GM10248 (cell line): ENCODE measurements at regions not wholly inside any gene's neighbourhood (a gene's known extent, or its start where the extent isn't known, plus 50 kb on each side); places are given as distances from the start of the nearest gene placed in this dataset.
"Not testable (repeated sequence)": the region's sequence is repeated elsewhere in the genome, so short reads cannot be mapped to it uniquely, and the experiment has no call there.

ENCODE experiments used
- CTCF ChIA-PET: fragments of 300-600 bp; sonication (Branson Sonifier 250); formaldehyde crosslinking; extraction: SDS; loops from one replicate; lab custom pipeline; 2021; ENCODE audit warnings: antibody characterized with exemption; lab: Yijun Ruan, JAX
- POLR2A ChIA-PET: fragments of 350-650 bp; sonication (Branson Sonifier 250); formaldehyde crosslinking; extraction: SDS; loops from one replicate; lab custom pipeline; 2020; ENCODE audit warnings: antibody characterized with exemption; lab: Yijun Ruan, JAX
- DNase-seq: peaks from one replicate; pipeline ENCODE4 v3.0.0; 2012; ENCODE audit errors: extremely low spot score
- CTCF ChIP-seq: IDR thresholded peaks from 2 replicates; pipeline ENCODE4 v1.5.1; 2012; ENCODE audit warnings: mild to moderate bottlenecking, low read depth; ENCODE audit errors: extremely low read depth, missing control alignments, control extremely low read depth

- no peak for DNase-seq
- TF ChIP-seq CTCF: no peak
- ChIA-PET CTCF (no interaction called here), POLR2A (no interaction called here)
These were observed 908.9 kb upstream of the GYPC start for GRCh38 chr2:125747165-125747425.

- no peak for DNase-seq
- CTCF ChIA-PET: no interaction called here
- POLR2A ChIA-PET: no interaction called here
- TF ChIP-seq CTCF: no peak
These were observed 899.5 kb upstream of the GYPC start for GRCh38 chr2:125756431-125756830.

- no peak for TF ChIP-seq CTCF
- no peak for DNase-seq
- ChIA-PET POLR2A (no interaction called here), CTCF (no interaction called here)
These were observed 859.2 kb upstream of the GYPC start for GRCh38 chr2:125796784-125797183.

GRCh38 chr2:125797192-125797591 lies 858.8 kb upstream of the GYPC start:
- POLR2A ChIA-PET: no interaction called here
- CTCF ChIA-PET: no interaction called here
- TF ChIP-seq CTCF: no peak
- DNase-seq: no peak

GRCh38 chr2:125822746-125823145 lies 833.2 kb upstream of the GYPC start:
- TF ChIP-seq CTCF: no peak
- DNase-seq: no peak
- POLR2A ChIA-PET: no interaction called here
- CTCF ChIA-PET: no interaction called here

GRCh38 chr2:125825781-125826180 lies 830.2 kb upstream of the GYPC start:
- CTCF ChIA-PET, DNase-seq, POLR2A ChIA-PET: not testable (repeated sequence)

- POLR2A ChIA-PET: no interaction called here
- no peak for DNase-seq
- CTCF ChIA-PET: no interaction called here
- TF ChIP-seq CTCF: no peak
These were observed 818.8 kb upstream of the GYPC start for GRCh38 chr2:125837128-125837527.
